Head of caudate nucleus (tissue), 42 donors: ENCODE measurements at regions not wholly inside any gene's neighbourhood (a gene's known extent, or its start where the extent isn't known, plus 50 kb on each side); places are given as distances from the start of the nearest gene placed in this dataset.

Experiments used
- DNase-seq, 42 donors: peaks; one replicate each; pipeline versions ENCODE4 v3.0.0 to v3.0.0-alpha.2; 2020 to 2021; ENCODE audit warnings: mixed read lengths in 7 of 42
- intact Hi-C: fragments of 100-400 bp; cut with DNase I; formaldehyde crosslinking; loops from one replicate; pipeline ENCODE4 v1.15.0; 2022

- intact Hi-C loops: loop anchor here (10.0 kb wide), 1 partner anchor 147 kb away; no protein-coding TSS in a partner anchor
- DNase-seq: no peak
Observed at GRCh38 chr9:109907810-109908458, 127.9 kb downstream of the PALM2AKAP2 start.

GRCh38 chr9:109908459-109909390 is 128.7 kb downstream of the PALM2AKAP2 start:
- no peak for DNase-seq
- intact Hi-C loops: loop anchor here (10.0 kb wide), 1 partner anchor 146 kb away; no protein-coding TSS in a partner anchor

GRCh38 chr9:109910671-109911518 is 130.9 kb downstream of the PALM2AKAP2 start:
- intact Hi-C loops: no loop called here
- no peak for DNase-seq

GRCh38 chr9:109912082-109912582 is 132.1 kb downstream of the PALM2AKAP2 start:
- no peak for DNase-seq
- intact Hi-C loops: no loop called here

- intact Hi-C loops: no loop called here
- peak in 9 of 42 donors; percentile 11 to 54 (median 28) for DNase-seq
Observed at GRCh38 chr9:109912726-109913460, 132.9 kb downstream of the PALM2AKAP2 start.

GRCh38 chr9:109913461-109913810 is 133.4 kb downstream of the PALM2AKAP2 start:
- intact Hi-C loops: no loop called here
- DNase-seq: no peak

- intact Hi-C loops: no loop called here
- no peak for DNase-seq
Observed at GRCh38 chr9:109914280-109915027, 134.5 kb downstream of the PALM2AKAP2 start.

- intact Hi-C loops: no loop called here
- DNase-seq: no peak
Observed at GRCh38 chr9:109916316-109916715, 136.3 kb downstream of the PALM2AKAP2 start.

- intact Hi-C loops: no loop called here
- peak in 3 of 42 donors; percentile 12 to 24 (median 19) for DNase-seq
Observed at GRCh38 chr9:109918339-109919163, 138.6 kb downstream of the PALM2AKAP2 start.

- no peak for DNase-seq
- intact Hi-C loops: no loop called here
Observed at GRCh38 chr9:109919736-109920408, 139.9 kb downstream of the PALM2AKAP2 start.

- no peak for DNase-seq
- intact Hi-C loops: no loop called here
Observed at GRCh38 chr9:109922617-109923470, 142.8 kb downstream of the PALM2AKAP2 start.

GRCh38 chr9:109923471-109923760 is 143.4 kb downstream of the PALM2AKAP2 start:
- intact Hi-C loops: no loop called here
- DNase-seq: no peak

- intact Hi-C loops: no loop called here
- DNase-seq: no peak
Observed at GRCh38 chr9:109923806-109924205, 143.8 kb downstream of the PALM2AKAP2 start.

- DNase-seq: no peak
- intact Hi-C loops: no loop called here
Observed at GRCh38 chr9:109925799-109926198, 145.8 kb downstream of the PALM2AKAP2 start.

- intact Hi-C loops: no loop called here
- peak in 15 of 42 donors; percentile 15 to 55 (median 27) for DNase-seq
Observed at GRCh38 chr9:109926421-109926869, 146.4 kb downstream of the PALM2AKAP2 start.

- peak in 2 of 42 donors; percentile 10 to 52 for DNase-seq
- intact Hi-C loops: no loop called here
Observed at GRCh38 chr9:109931623-109932022, 151.6 kb downstream of the PALM2AKAP2 start.
